Activated CD8-positive, alpha-beta T cell treated with anti-CD3 and anti-CD28 coated beads, Interleukin-2, amount 10 ng/mL, durations not matched to agents 7 days and 5 days (primary cell): ENCODE measurements at regions not wholly inside any gene's neighbourhood (a gene's known extent, or its start where the extent isn't known, plus 50 kb on each side); places are given as distances from the start of the nearest gene placed in this dataset.
"Not testable (repeated sequence)": the region's sequence is repeated elsewhere in the genome, so short reads cannot be mapped to it uniquely, and the experiment has no call there.

Experiments used
- ATAC-seq: fragments of 150-1000 bp; cut with Tn5 transposase; one replicate; pipeline ENCODE4 v1.10.0; 2021; ENCODE audit warnings: moderate library complexity
- CTCF ChIA-PET: fragments of 350-600 bp; sonication (Branson Sonifier 250); formaldehyde crosslinking; loops from one replicate; lab custom pipeline; 2021; ENCODE audit warnings: antibody characterized with exemption; lab: Charles Lee
- POLR2A ChIA-PET: fragments of 350-600 bp; sonication (Branson Sonifier 250); formaldehyde crosslinking; loops from one replicate; lab custom pipeline; 2021; ENCODE audit warnings: antibody characterized with exemption; lab: Charles Lee
- DNase-seq: peaks from one replicate; pipeline ENCODE4 v3.0.0-alpha.2; 2020
- H3K27ac Mint-ChIP-seq: one replicate; pipeline ENCODE4 v1.8.0; 2021; ENCODE audit warnings: mild to moderate bottlenecking, mixed read lengths
- H3K27me3 Mint-ChIP-seq: one replicate; pipeline ENCODE4 v1.8.0; 2021; ENCODE audit warnings: low read depth, mixed read lengths
- H3K36me3 Mint-ChIP-seq: one replicate; pipeline ENCODE4 v1.8.0; 2021; ENCODE audit warnings: low read depth, mixed read lengths
- H3K4me1 Mint-ChIP-seq: one replicate; pipeline ENCODE4 v1.8.0; 2021; ENCODE audit warnings: low read depth, mixed read lengths
- H3K4me3 Mint-ChIP-seq: one replicate; pipeline ENCODE4 v1.8.0; 2021; ENCODE audit warnings: mild to moderate bottlenecking, mixed read lengths
- H3K9me3 Mint-ChIP-seq: one replicate; pipeline ENCODE4 v1.8.0; 2022; ENCODE audit warnings: mixed read lengths; ENCODE audit not compliant: insufficient read depth

DNA sequence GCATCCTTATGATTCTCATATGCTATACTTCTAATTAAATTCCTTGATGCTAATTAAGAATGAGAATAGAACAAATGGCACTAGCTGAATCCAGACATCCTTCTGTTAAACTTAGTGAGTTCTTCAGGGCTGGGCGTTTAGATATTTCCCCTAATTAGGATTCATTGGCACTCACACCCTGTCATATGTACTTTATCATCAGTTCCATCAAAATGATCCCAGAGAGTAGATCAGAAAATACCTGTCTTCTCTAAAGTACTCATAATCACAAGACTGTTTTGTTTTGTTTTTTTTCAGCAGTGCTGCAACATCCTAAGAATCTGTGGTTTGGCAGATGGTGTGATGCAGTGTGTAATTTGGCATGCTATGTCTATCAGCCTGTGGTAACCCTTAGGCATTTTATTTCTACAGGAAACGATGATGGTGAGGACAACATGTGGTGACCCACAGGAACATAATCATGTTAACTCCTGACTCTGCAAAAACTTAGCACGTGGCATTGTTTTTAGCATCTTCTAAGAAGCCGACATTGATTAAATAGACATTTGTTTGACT lies 2528.4 kb downstream of the ARAP2 start:
- Mint-ChIP-seq H3K36me3 (no peaks in the 10 kb centered on the region), H3K27me3 (no peaks in the 10 kb centered on the region), H3K4me3 (no peak overlapping the region), H3K9me3 (peaks cover 7% of the 10 kb centered on the region), H3K4me1 (no peaks in the 10 kb centered on the region), H3K27ac (no peak overlapping the region)
- CTCF ChIA-PET: no interaction called here
- DNase-seq (no peak), ATAC-seq (no peak)
- POLR2A ChIA-PET: no interaction called here

DNA sequence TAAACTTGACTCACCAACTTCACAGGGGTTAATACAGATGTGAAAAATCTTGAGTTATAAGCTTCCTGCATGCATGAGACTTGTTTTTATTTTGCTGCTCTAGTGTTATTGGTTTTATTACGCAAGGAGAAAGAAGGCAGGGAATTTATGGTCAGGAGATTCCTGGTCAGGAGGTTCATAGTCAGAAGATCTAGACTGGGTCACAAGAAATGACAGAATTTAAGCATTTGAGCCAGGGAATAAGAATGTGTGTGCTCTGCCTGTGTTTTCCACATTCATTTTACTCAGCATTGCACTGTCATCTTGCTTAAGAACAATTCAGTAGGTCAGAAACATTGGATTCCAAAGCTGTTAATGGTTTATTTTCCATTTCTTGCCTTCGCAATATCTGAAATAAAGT lies 2522.1 kb downstream of the ARAP2 start:
- ATAC-seq (no peak), DNase-seq (no peak)
- Mint-ChIP-seq H3K4me3 (no peak overlapping the region), H3K9me3 (peaks cover 7% of the 10 kb centered on the region), H3K27ac (no peak overlapping the region), H3K36me3 (no peaks in the 10 kb centered on the region), H3K27me3 (no peaks in the 10 kb centered on the region), H3K4me1 (no peaks in the 10 kb centered on the region)
- ChIA-PET CTCF (no interaction called here), POLR2A (no interaction called here)

DNA sequence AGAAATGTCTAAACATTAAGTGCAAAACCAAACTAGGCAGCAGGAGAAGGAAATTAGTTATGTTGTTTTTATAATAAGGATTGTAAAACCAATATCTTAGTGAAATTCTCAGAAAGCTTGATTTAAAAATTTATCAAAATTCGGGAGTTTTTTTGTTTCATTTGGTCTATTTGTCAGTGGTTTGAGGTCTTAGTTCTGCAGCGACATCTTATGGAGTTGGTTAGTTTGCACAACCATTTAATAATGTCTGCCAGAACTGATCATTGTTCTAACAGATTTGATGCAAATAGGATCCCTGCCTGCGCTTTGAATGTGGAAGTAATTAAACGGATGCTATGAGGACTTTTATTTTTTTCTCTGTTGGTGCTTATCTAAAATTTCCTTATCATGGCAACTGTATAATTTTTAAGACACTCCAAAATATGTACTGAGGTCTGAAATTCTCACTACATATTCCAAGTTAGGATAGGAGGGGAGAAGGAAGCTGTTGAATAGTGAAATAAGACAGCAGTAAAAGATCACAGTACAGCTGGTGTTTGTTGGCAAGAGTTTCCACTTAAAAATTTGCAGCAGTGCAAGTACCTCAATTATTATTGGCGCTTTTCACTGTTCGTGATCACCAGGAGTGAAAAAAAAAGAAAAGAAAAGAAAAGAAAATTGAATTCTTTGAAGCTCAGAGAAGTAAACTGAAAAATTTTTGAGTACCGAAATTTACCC lies 2521.4 kb downstream of the ARAP2 start:
- Mint-ChIP-seq H3K27me3 (no peaks in the 10 kb centered on the region), H3K4me1 (no peaks in the 10 kb centered on the region), H3K4me3 (no peak overlapping the region), H3K36me3 (no peaks in the 10 kb centered on the region), H3K9me3 (peaks cover 7% of the 10 kb centered on the region), H3K27ac (no peak overlapping the region)
- POLR2A ChIA-PET: no interaction called here
- DNase-seq: no peak
- CTCF ChIA-PET: no interaction called here
- ATAC-seq: no peak

DNA sequence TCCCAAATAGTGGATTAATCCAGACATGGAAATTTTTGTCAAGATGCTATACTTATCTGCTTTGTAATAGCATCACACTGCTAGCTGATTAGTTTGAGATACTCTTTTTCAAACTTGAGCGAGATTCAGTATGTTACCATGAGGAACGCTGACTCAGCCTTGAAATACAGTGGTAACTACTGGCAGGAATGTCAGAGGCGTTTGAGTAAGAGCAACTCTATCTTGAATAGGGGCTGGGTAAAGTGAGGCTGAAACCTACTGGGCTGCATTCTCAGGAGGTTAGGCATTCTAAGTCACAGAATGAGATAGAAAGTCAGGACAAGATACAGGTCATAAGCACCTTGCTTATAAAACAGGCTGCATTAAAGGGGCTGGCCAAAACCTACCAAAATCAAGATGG lies 2519.6 kb downstream of the ARAP2 start:
- ChIA-PET POLR2A (no interaction called here), CTCF (no interaction called here)
- Mint-ChIP-seq H3K9me3 (peaks cover 7% of the 10 kb centered on the region), H3K27me3 (no peaks in the 10 kb centered on the region), H3K27ac (no peak overlapping the region), H3K36me3 (no peaks in the 10 kb centered on the region), H3K4me1 (no peaks in the 10 kb centered on the region), H3K4me3 (no peak overlapping the region)
- no peak for ATAC-seq
- DNase-seq: no peak

DNA sequence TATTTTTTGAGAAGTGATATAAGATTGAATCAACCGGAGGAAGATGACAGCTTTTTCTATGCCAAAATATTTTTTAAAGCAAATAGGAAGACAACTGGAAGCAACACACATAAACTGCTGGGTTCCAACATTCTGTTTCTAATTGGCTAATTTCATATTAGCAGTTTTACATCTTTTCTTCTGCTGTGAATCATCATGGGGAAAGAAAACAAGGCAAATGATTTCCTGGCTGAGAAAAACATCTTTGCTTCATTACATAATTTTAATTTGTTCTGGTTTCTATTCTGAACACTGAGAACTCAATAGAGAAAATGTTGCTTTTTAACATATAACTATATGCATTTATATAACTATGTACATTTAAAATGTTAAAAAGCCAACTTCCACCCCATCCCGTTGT lies 2518.5 kb downstream of the ARAP2 start:
- Mint-ChIP-seq H3K27ac (no peak overlapping the region), H3K36me3 (no peaks in the 10 kb centered on the region), H3K9me3 (peaks cover 7% of the 10 kb centered on the region), H3K4me3 (no peak overlapping the region), H3K4me1 (no peaks in the 10 kb centered on the region), H3K27me3 (no peaks in the 10 kb centered on the region)
- ChIA-PET POLR2A (no interaction called here), CTCF (no interaction called here)
- ATAC-seq: no peak
- DNase-seq: no peak

- Mint-ChIP-seq H3K27me3 (no peaks in the 10 kb centered on the region), H3K4me3 (no peak overlapping the region), H3K9me3 (peaks cover 10% of the 10 kb centered on the region), H3K36me3 (no peaks in the 10 kb centered on the region), H3K27ac (no peak overlapping the region), H3K4me1 (no peaks in the 10 kb centered on the region)
- no peak for ATAC-seq
- DNase-seq: no peak
- ChIA-PET CTCF (no interaction called here), POLR2A (no interaction called here)
Observed at GRCh38 chr4:33737726-33738125, 2506.6 kb downstream of the ARAP2 start.

- Mint-ChIP-seq H3K9me3 (peaks cover 10% of the 10 kb centered on the region), H3K36me3 (no peaks in the 10 kb centered on the region), H3K27me3 (no peaks in the 10 kb centered on the region), H3K27ac (no peak overlapping the region), H3K4me1 (no peaks in the 10 kb centered on the region), H3K4me3 (no peak overlapping the region)
- ChIA-PET POLR2A (no interaction called here), CTCF (no interaction called here)
- DNase-seq: no peak
- no peak for ATAC-seq
Observed at GRCh38 chr4:33739884-33740632, 2504.3 kb downstream of the ARAP2 start.

GRCh38 chr4:33740871-33741270 lies 2503.4 kb downstream of the ARAP2 start:
- H3K27ac Mint-ChIP-seq, ATAC-seq, H3K27me3 Mint-ChIP-seq, POLR2A ChIA-PET, H3K4me1 Mint-ChIP-seq, H3K4me3 Mint-ChIP-seq, CTCF ChIA-PET, DNase-seq, H3K36me3 Mint-ChIP-seq: not testable (repeated sequence)
- H3K9me3 Mint-ChIP-seq: peaks cover 10% of the 10 kb centered on the region

- H3K4me3 Mint-ChIP-seq: no peak overlapping the region
- ChIA-PET CTCF (interaction anchor here (0.7 kb wide), 1 partner anchor 13 kb away, joined by 3 read pairs; no protein-coding TSS in a partner anchor), POLR2A (no interaction called here)
- H3K36me3 Mint-ChIP-seq: no peaks in the 10 kb centered on the region
- ATAC-seq (no peak), DNase-seq (no peak)
- H3K4me1 Mint-ChIP-seq: no peaks in the 10 kb centered on the region
- H3K27ac Mint-ChIP-seq: no peak overlapping the region
- H3K27me3 Mint-ChIP-seq: no peaks in the 10 kb centered on the region
- peaks cover 12% of the 10 kb centered on the region for H3K9me3 Mint-ChIP-seq
Observed at GRCh38 chr4:33746979-33747378, 2497.3 kb downstream of the ARAP2 start.

- no peaks in the 10 kb centered on the region for H3K27me3 Mint-ChIP-seq
- ChIA-PET CTCF (no interaction called here), POLR2A (no interaction called here)
- H3K4me3 Mint-ChIP-seq: no peak overlapping the region
- ATAC-seq (no peak), DNase-seq (no peak)
- H3K9me3 Mint-ChIP-seq: peaks cover 9% of the 10 kb centered on the region
- no peak overlapping the region for H3K27ac Mint-ChIP-seq
- H3K4me1 Mint-ChIP-seq: no peaks in the 10 kb centered on the region
- H3K36me3 Mint-ChIP-seq: no peaks in the 10 kb centered on the region
Observed at GRCh38 chr4:33751050-33751449, 2493.3 kb downstream of the ARAP2 start.

DNA sequence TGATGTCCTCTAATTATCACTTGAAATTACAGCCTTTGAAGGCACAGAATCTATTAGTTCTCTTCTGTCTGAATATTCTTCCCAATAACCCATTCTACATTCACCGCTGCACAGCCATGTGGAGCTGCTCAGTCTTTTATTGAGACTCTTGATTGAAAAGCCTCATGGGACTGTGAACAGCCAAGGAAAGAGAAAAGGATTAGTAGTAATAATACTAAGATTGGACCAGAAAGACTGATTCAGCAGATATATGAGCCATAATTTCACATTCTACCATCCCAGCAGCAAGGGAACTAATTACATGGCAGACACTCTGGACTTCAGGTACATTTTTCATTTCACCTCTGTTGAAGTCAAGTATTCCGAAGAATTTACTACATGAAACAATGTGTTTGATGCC lies 2471.7 kb downstream of the ARAP2 start:
- Mint-ChIP-seq H3K36me3 (no peaks in the 10 kb centered on the region), H3K4me3 (no peak overlapping the region), H3K4me1 (no peaks in the 10 kb centered on the region), H3K27ac (no peak overlapping the region), H3K9me3 (peaks cover 17% of the 10 kb centered on the region), H3K27me3 (no peaks in the 10 kb centered on the region)
- POLR2A ChIA-PET: no interaction called here
- CTCF ChIA-PET: no interaction called here
- DNase-seq (no peak), ATAC-seq (no peak)

DNA sequence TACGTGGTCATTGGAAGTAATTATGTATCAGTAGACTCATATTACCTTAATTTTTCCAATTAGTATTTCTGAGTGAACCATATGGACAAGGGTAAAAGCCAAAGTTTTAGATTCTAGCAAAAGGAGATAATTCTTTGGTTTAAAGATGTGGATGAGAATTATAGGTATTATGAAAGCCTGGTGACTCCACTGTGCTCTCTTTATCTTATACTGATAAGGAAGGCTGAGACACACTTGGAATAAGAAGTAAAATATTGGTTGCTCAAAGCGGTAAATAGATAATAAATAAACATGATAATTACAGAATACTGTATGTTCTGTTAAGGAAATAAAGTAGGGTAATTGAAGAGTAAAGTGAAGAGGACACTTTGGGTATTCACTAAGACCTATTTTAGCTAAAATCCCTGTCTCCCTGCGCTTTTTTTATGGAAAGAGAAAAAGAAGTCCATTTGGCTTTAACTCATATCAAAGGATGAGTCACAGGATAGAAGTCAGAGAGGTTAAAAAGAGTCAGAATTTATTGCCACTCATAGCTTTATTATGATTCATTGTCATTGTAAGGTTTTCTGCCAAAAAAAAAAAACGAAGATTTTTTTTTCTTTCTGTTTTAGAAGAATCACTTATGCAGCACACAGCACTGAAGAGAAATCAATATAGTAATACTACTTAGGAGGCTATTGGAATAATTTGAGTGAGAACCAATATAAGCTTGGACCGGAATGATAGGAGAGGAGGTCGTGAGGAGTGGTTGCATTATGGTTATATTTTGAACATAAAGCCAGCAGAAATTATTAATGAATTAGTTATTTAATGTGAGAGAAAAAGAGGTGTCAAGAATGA lies 2463.1 kb downstream of the ARAP2 start:
- ATAC-seq (no peak), DNase-seq (no peak)
- Mint-ChIP-seq H3K4me1 (no peaks in the 10 kb centered on the region), H3K36me3 (no peaks in the 10 kb centered on the region), H3K4me3 (no peak overlapping the region), H3K27ac (no peak overlapping the region), H3K9me3 (peaks cover 5% of the 10 kb centered on the region), H3K27me3 (no peaks in the 10 kb centered on the region)
- ChIA-PET CTCF (no interaction called here), POLR2A (no interaction called here)
